ENCODE measurements at regions not wholly inside any gene's neighbourhood (a gene's known extent, or its start where the extent isn't known, plus 50 kb on each side); places are given as distances from the start of the nearest gene placed in this dataset.

DNA sequence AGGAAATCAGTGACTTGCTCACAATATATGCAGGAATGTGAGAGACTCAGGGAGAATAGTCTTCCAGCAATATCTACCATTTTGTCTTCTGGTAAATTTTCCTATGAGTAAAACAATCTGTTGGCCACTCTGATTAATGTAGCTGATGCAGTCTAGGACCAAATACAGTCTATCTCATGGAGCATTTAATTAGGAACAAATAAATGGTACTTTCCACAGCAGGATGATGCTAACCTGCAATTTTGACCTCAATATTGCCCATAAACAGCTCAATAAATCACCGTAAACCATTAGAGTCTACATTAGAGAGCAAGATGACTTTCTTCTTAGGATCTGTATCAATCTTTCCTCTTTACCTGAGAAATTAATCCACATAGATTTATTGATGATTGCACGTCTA lies 567.7 kb upstream of the B3GALT2 start:
- Histone ChIP-seq H3F3A (ENCODE audit: low read depth) (no peaks in the 10 kb centered on the region), H4K20me1 (ENCODE audit: insufficient read depth, low read length, poor library complexity, severe bottlenecking) (no peaks in the 10 kb centered on the region), H3K4me2 (ENCODE audit: low read depth, low read length, poor library complexity, severe bottlenecking) (no peak overlapping the region), H3K9ac (ENCODE audit: low read depth, low read length, poor library complexity, severe bottlenecking) (no peak overlapping the region), H3K27me3 (ENCODE audit: insufficient read depth, low read length, poor library complexity, severe bottlenecking) (no peaks in the 10 kb centered on the region), H3K9me3 (ENCODE audit: insufficient read depth, low read depth, low read length) (no peaks in the 10 kb centered on the region), H3K36me3 (ENCODE audit: insufficient read depth, low read length) (no peaks in the 10 kb centered on the region), H3K4me1 (ENCODE audit: insufficient read depth, low read length, poor library complexity, severe bottlenecking) (no peaks in the 10 kb centered on the region), H2AFZ (ENCODE audit: low read length) (no peak overlapping the region), H3K4me3 (ENCODE audit: low read length, poor library complexity, severe bottlenecking) (no peak overlapping the region), H3K9me2 (replicated peaks; ENCODE audit: low read depth, low read length) (no peaks in the 10 kb centered on the region), H3K79me2 (ENCODE audit: insufficient read depth, low read length) (no peaks in the 10 kb centered on the region)
- TF ChIP-seq, protein P1, sequence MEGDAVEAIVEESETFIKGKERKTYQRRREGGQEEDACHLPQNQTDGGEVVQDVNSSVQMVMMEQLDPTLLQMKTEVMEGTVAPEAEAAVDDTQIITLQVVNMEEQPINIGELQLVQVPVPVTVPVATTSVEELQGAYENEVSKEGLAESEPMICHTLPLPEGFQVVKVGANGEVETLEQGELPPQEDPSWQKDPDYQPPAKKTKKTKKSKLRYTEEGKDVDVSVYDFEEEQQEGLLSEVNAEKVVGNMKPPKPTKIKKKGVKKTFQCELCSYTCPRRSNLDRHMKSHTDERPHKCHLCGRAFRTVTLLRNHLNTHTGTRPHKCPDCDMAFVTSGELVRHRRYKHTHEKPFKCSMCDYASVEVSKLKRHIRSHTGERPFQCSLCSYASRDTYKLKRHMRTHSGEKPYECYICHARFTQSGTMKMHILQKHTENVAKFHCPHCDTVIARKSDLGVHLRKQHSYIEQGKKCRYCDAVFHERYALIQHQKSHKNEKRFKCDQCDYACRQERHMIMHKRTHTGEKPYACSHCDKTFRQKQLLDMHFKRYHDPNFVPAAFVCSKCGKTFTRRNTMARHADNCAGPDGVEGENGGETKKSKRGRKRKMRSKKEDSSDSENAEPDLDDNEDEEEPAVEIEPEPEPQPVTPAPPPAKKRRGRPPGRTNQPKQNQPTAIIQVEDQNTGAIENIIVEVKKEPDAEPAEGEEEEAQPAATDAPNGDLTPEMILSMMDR (conservative IDR thresholded peaks at IDR 0.05; ENCODE audit: low read length), result no peak
- TF ChIP-seq EZH2phosphoT487 (IDR thresholded peaks at IDR 0.05; ENCODE audit: borderline replicate concordance), result no peak

DNA sequence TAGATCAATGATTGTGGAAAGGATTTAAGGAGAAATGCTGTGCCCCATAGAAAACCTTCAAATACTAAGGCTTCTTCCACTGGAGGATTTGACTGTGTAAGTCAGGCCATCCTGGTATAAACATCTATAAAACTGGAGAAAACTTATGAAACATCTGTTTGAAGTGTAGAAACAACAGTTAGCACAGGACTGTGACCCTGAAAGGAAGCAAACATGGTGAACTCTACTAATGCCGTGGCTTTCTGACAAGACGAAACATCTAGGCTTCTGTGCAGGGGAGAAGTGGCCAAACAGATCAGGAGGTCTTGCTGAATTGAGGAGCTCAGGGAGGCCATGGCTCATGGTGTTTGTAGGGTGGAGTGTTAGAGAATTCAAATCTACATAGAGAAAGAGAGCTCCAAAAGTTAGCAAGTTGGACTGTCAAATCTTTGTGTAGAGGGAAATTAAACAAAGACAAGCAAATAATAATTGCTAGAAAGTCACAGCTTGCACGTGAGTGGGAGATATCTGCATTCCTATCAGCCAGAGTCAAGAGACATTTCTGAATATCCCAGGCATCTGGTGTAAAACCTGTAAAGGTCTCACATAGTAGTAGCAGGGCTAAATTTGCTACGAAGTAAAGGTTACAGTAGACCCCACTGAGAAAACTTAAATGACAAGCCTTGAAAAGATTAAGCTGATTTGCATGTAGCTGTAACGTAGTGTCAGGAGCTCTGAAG lies 566.8 kb upstream of the B3GALT2 start:
- Histone ChIP-seq H3K9me2 (replicated peaks; ENCODE audit: low read depth, low read length) (no peaks in the 10 kb centered on the region), H3F3A (ENCODE audit: low read depth) (no peaks in the 10 kb centered on the region), H3K9ac (ENCODE audit: low read depth, low read length, poor library complexity, severe bottlenecking) (no peak overlapping the region), H3K27me3 (ENCODE audit: insufficient read depth, low read length, poor library complexity, severe bottlenecking) (no peaks in the 10 kb centered on the region), H4K20me1 (ENCODE audit: insufficient read depth, low read length, poor library complexity, severe bottlenecking) (no peaks in the 10 kb centered on the region), H3K4me1 (ENCODE audit: insufficient read depth, low read length, poor library complexity, severe bottlenecking) (no peaks in the 10 kb centered on the region), H3K79me2 (ENCODE audit: insufficient read depth, low read length) (no peaks in the 10 kb centered on the region), H3K36me3 (ENCODE audit: insufficient read depth, low read length) (no peaks in the 10 kb centered on the region), H3K4me3 (ENCODE audit: low read length, poor library complexity, severe bottlenecking) (no peak overlapping the region), H3K4me2 (ENCODE audit: low read depth, low read length, poor library complexity, severe bottlenecking) (no peak overlapping the region), H2AFZ (ENCODE audit: low read length) (no peak overlapping the region), H3K9me3 (ENCODE audit: insufficient read depth, low read depth, low read length) (no peaks in the 10 kb centered on the region)
- no peak for TF ChIP-seq EZH2phosphoT487 (IDR thresholded peaks at IDR 0.05; ENCODE audit: borderline replicate concordance)
- TF ChIP-seq, protein P1 (conservative IDR thresholded peaks at IDR 0.05; ENCODE audit: low read length), result no peak

- Histone ChIP-seq H3K4me3 (ENCODE audit: low read length, poor library complexity, severe bottlenecking) (no peak overlapping the region), H3K4me2 (ENCODE audit: low read depth, low read length, poor library complexity, severe bottlenecking) (no peak overlapping the region), H3K4me1 (ENCODE audit: insufficient read depth, low read length, poor library complexity, severe bottlenecking) (no peaks in the 10 kb centered on the region), H3F3A (ENCODE audit: low read depth) (no peaks in the 10 kb centered on the region), H4K20me1 (ENCODE audit: insufficient read depth, low read length, poor library complexity, severe bottlenecking) (no peaks in the 10 kb centered on the region), H3K9me2 (replicated peaks; ENCODE audit: low read depth, low read length) (no peaks in the 10 kb centered on the region), H3K79me2 (ENCODE audit: insufficient read depth, low read length) (no peaks in the 10 kb centered on the region), H3K9me3 (ENCODE audit: insufficient read depth, low read depth, low read length) (no peaks in the 10 kb centered on the region), H2AFZ (ENCODE audit: low read length) (no peak overlapping the region), H3K27me3 (ENCODE audit: insufficient read depth, low read length, poor library complexity, severe bottlenecking) (no peaks in the 10 kb centered on the region), H3K36me3 (ENCODE audit: insufficient read depth, low read length) (no peaks in the 10 kb centered on the region), H3K9ac (ENCODE audit: low read depth, low read length, poor library complexity, severe bottlenecking) (no peak overlapping the region)
- no peak for TF ChIP-seq EZH2phosphoT487 (IDR thresholded peaks at IDR 0.05; ENCODE audit: borderline replicate concordance)
- TF ChIP-seq, protein P1 (conservative IDR thresholded peaks at IDR 0.05; ENCODE audit: low read length), result no peak
These were observed 563.5 kb upstream of the B3GALT2 start for GRCh38 chr1:193749868-193750267.

All from Loucy (cell line).